ENCODE measurements at regions not wholly inside any gene's neighbourhood (a gene's known extent, or its start where the extent isn't known, plus 50 kb on each side); places are given as distances from the start of the nearest gene placed in this dataset.
"Not testable (repeated sequence)": the region's sequence is repeated elsewhere in the genome, so short reads cannot be mapped to it uniquely, and the experiment has no call there.

DNA sequence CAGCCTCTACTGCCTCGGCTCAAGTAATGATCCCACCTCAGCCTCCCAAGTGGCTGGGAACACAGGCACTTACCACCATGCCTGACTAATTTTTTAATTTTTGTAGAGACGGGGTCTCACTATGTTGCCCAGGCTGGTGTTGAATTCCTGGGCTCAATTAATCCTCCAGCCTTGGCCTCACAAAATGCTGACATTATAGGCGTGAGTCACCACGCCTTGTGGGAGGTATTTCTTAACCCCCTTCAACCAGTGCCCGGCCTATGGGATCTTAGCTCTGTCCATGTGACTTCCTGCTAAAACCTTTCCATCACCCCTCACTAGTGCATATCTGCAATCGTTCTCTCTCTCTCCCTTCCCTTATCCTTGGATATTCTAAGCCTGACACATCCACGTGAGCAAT lies 86.4 kb downstream of the FOXD2 start:
- H3K4me1 ChIP-seq (ENCODE audit: insufficient read depth, low read length): no peaks in the 10 kb centered on the region
- no peak overlapping the region for H3K27ac ChIP-seq (ENCODE audit: low read depth, low read length)
- H3K9ac ChIP-seq (ENCODE audit: low read length): no peak overlapping the region
- H3K36me3 ChIP-seq (ENCODE audit: insufficient read depth, low read length): no peaks in the 10 kb centered on the region
- no peaks in the 10 kb centered on the region for H3K27me3 ChIP-seq (ENCODE audit: control insufficient read depth in 1 of 2, insufficient read depth in 2 of 2, low read length in 2 of 2)
- H3K4me3 ChIP-seq (ENCODE audit: low read depth in 1 of 2, low read length in 2 of 2): no peak overlapping the region
- peaks cover 4% of the 10 kb centered on the region for H3K9me3 ChIP-seq (ENCODE audit: low read length)

DNA sequence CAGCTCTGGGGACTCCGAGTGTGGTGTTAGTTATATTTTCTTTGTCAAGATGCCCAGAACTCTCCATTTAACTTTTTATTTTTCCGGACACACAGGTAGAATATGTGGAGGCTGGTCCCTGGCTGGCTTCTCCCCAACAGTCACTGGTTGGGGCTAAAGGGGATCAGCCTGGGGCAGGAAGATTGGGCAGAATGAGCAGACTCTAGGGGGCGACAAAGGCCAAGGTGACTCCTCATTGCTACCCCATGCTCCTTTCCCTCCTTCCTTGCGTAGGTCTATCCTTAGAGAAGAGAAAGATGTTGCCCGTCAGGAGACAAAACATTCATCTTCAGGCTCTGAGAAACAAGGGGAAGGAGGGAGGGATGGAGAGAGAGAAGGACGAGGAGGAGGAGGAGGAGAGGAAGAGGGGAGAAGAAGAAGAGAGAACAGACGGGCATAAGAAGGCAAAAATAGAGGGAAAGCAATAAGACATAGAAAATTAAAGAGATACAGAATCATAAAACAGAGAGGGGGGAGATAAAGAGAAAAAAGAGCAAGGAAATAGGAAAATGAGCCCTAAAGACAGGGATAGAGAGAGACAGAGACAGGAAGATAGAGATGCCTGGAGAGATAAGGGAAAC lies 89.9 kb downstream of the FOXD2 start:
- H3K27me3 ChIP-seq (ENCODE audit: control insufficient read depth in 1 of 2, insufficient read depth in 2 of 2, low read length in 2 of 2): no peaks in the 10 kb centered on the region
- no peaks in the 10 kb centered on the region for H3K36me3 ChIP-seq (ENCODE audit: insufficient read depth, low read length)
- H3K9me3 ChIP-seq (ENCODE audit: low read length): peaks cover 10% of the 10 kb centered on the region
- no peak overlapping the region for H3K9ac ChIP-seq (ENCODE audit: low read length)
- H3K4me1 ChIP-seq (ENCODE audit: insufficient read depth, low read length): no peaks in the 10 kb centered on the region
- no peak overlapping the region for H3K4me3 ChIP-seq (ENCODE audit: low read depth in 1 of 2, low read length in 2 of 2)
- H3K27ac ChIP-seq (ENCODE audit: low read depth, low read length): no peak overlapping the region

DNA sequence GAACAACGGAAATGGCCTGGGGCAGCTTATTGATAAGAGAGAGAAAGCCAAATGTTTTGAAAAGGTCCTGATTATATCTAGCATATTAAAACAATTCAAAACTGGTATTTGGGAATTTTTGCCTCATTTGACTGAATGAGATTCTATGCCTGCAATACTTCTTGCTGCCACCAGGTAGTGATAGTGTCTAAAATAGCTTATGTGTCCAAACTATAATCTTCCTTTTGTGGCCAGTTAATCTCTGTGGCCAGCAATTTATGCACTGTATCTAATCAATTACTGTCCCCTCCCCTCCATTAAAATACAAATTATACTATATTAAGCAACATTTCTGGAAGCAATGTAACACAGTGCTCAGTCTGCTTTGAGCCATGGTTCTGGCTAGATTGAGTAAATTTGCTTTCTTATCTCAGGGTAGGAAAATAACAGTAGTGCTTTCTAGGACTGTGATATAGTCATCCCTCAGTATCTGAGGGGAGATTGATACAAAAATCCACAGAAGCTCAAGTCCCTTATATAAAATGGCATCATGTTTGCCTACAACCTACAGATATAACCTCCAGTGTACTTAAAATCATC lies 91.8 kb downstream of the FOXD2 start:
- Histone ChIP-seq H3K4me3 (ENCODE audit: low read depth in 1 of 2, low read length in 2 of 2) (no peak overlapping the region), H3K27ac (ENCODE audit: low read depth, low read length) (no peak overlapping the region), H3K27me3 (ENCODE audit: control insufficient read depth in 1 of 2, insufficient read depth in 2 of 2, low read length in 2 of 2) (no peaks in the 10 kb centered on the region)

DNA sequence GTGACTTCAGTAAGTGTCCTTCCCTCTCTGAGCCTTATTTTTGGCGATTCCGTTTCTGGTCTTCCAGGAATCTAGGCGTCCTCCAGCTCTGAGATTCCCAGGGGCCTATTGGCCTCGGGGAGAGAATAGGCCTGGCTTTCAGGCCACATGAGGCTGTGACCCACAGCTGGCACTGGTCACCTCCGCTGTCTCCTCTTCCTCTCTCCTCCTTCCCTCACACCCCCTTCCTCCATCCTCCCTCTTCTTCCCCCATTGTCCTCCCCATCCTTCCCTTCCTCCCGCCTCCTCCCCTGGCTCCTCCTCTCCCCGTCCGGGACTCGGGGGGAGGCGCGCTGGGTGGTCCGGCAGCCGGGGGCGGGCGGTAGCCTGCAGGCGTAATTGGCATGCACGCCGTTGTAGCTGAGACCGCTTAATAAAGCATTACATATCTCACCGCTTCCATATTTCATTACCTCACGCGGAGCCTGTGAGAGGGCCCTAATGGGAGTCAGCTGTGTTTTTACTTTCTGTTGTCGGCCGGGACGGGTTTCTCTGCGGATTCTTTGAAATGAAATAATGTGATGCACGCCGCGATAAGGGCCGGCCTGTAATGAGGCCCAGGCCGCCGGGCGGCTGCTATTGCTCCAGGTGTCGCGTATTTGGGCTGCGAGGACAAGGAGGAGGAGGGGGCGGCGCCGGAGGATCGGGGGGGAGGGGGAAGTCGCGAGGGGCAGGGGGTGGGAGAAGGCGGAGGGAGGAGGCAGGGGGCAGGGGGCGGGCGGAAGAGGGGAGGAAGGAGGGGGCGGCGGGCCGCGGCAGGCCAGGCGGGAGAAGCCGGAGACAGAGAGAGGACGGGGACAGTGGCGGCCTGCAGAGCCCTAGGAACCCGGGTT lies 95.3 kb downstream of the FOXD2 start:
- Histone ChIP-seq H3K4me1 (ENCODE audit: insufficient read depth, low read length) (no peaks in the 10 kb centered on the region), H3K9ac (ENCODE audit: low read length) (peak overlapping the region; percentile 6), H3K36me3 (ENCODE audit: insufficient read depth, low read length) (no peaks in the 10 kb centered on the region), H3K27me3 (ENCODE audit: control insufficient read depth in 1 of 2, insufficient read depth in 2 of 2, low read length in 2 of 2) (no peaks in the 10 kb centered on the region), H3K9me3 (ENCODE audit: low read length) (peaks cover 10% of the 10 kb centered on the region), H3K27ac (ENCODE audit: low read depth, low read length) (no peak overlapping the region), H3K4me3 (ENCODE audit: low read depth in 1 of 2, low read length in 2 of 2) (peak overlapping the region; percentile 52 to 63)

More for the DNA sequence above, 91.8 kb downstream of the FOXD2 start:
- no peaks in the 10 kb centered on the region for H3K36me3 ChIP-seq (ENCODE audit: insufficient read depth, low read length)
- no peak overlapping the region for H3K9ac ChIP-seq (ENCODE audit: low read length)
- no peaks in the 10 kb centered on the region for H3K4me1 ChIP-seq (ENCODE audit: insufficient read depth, low read length)
- peaks cover 10% of the 10 kb centered on the region for H3K9me3 ChIP-seq (ENCODE audit: low read length)

- no peak overlapping the region for H3K9ac ChIP-seq (ENCODE audit: low read length)
- no peaks in the 10 kb centered on the region for H3K4me1 ChIP-seq (ENCODE audit: insufficient read depth, low read length)
- no peak overlapping the region for H3K27ac ChIP-seq (ENCODE audit: low read depth, low read length)
- H3K9me3 ChIP-seq (ENCODE audit: low read length): peaks cover 10% of the 10 kb centered on the region
- H3K36me3 ChIP-seq (ENCODE audit: insufficient read depth, low read length): no peaks in the 10 kb centered on the region
- H3K4me3 ChIP-seq (ENCODE audit: low read depth in 1 of 2, low read length in 2 of 2): no peak overlapping the region
- no peaks in the 10 kb centered on the region for H3K27me3 ChIP-seq (ENCODE audit: control insufficient read depth in 1 of 2, insufficient read depth in 2 of 2, low read length in 2 of 2)
These were observed 96.0 kb downstream of the FOXD2 start for GRCh38 chr1:47533793-47534328.

DNA sequence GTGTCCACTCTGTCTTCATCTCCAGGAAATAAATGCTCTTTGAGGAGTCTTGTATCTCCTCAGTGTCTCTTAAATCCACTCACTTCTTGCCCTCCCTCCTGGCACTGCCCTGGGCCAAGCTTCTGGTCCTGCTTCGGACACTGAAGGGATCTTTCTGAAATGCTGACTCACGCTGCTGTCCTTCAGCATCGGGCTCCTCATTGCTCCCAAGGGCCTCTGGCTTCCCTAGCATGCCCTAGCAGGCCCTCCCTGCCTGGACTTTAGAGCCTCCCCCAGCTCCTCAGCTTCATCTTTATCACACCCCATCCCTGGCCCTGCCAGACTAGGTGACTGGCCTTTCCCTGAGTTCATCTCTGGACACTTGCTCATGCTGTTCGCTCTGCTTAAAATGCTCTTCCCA lies 96.6 kb downstream of the FOXD2 start:
- Histone ChIP-seq H3K4me1 (ENCODE audit: insufficient read depth, low read length) (no peaks in the 10 kb centered on the region), H3K9ac (ENCODE audit: low read length) (no peak overlapping the region), H3K9me3 (ENCODE audit: low read length) (peaks cover 4% of the 10 kb centered on the region), H3K27ac (ENCODE audit: low read depth, low read length) (no peak overlapping the region), H3K27me3 (ENCODE audit: control insufficient read depth in 1 of 2, insufficient read depth in 2 of 2, low read length in 2 of 2) (no peaks in the 10 kb centered on the region), H3K36me3 (ENCODE audit: insufficient read depth, low read length) (no peaks in the 10 kb centered on the region), H3K4me3 (ENCODE audit: low read depth in 1 of 2, low read length in 2 of 2) (no peak overlapping the region)

DNA sequence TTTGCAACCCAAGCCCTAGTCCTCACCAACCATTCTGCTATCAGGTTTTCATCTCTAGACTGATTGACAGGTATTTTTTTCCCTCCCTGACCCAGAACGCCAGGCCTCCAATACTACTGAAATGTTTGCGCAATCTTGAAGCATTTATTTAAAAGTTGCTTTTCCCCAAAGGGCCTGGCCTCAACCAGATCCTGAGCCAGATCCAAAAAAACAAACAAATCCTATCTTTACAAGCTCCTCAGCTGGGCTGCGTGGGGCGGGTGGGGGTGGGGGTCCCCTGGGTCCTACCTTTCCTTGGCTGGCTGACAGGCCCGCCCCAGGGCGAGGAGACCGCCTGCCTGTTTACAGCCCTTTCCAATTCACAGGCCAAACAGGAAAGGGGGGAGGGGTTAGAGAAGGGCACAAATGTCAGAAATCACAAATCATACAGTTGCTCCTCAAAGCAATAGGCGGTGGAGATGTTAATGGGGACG lies 98.8 kb downstream of the FOXD2 start:
- Histone ChIP-seq H3K4me1 (ENCODE audit: insufficient read depth, low read length) (no peaks in the 10 kb centered on the region), H3K36me3 (ENCODE audit: insufficient read depth, low read length) (no peaks in the 10 kb centered on the region), H3K27ac (ENCODE audit: low read depth, low read length) (no peak overlapping the region), H3K9me3 (ENCODE audit: low read length) (no peaks in the 10 kb centered on the region), H3K27me3 (ENCODE audit: control insufficient read depth in 1 of 2, insufficient read depth in 2 of 2, low read length in 2 of 2) (no peaks in the 10 kb centered on the region), H3K4me3 (ENCODE audit: low read depth in 1 of 2, low read length in 2 of 2) (no peak overlapping the region), H3K9ac (ENCODE audit: low read length) (no peak overlapping the region)

- no peak overlapping the region for H3K4me3 ChIP-seq (ENCODE audit: low read depth in 1 of 2, low read length in 2 of 2)
- H3K27me3 ChIP-seq (ENCODE audit: control insufficient read depth in 1 of 2, insufficient read depth in 2 of 2, low read length in 2 of 2): no peaks in the 10 kb centered on the region
- H3K9ac ChIP-seq (ENCODE audit: low read length): no peak overlapping the region
- no peaks in the 10 kb centered on the region for H3K4me1 ChIP-seq (ENCODE audit: insufficient read depth, low read length)
- no peak overlapping the region for H3K27ac ChIP-seq (ENCODE audit: low read depth, low read length)
- no peaks in the 10 kb centered on the region for H3K9me3 ChIP-seq (ENCODE audit: low read length)
- no peaks in the 10 kb centered on the region for H3K36me3 ChIP-seq (ENCODE audit: insufficient read depth, low read length)
These were observed 99.4 kb downstream of the FOXD2 start for GRCh38 chr1:47537268-47537667.

- Histone ChIP-seq H3K4me3 (ENCODE audit: low read depth in 1 of 2, low read length in 2 of 2) (no peak overlapping the region), H3K27me3 (ENCODE audit: control insufficient read depth in 1 of 2, insufficient read depth in 2 of 2, low read length in 2 of 2) (no peaks in the 10 kb centered on the region), H3K9ac (ENCODE audit: low read length) (no peak overlapping the region), H3K9me3 (ENCODE audit: low read length) (no peaks in the 10 kb centered on the region), H3K27ac (ENCODE audit: low read depth, low read length) (no peak overlapping the region), H3K4me1 (ENCODE audit: insufficient read depth, low read length) (no peaks in the 10 kb centered on the region), H3K36me3 (ENCODE audit: insufficient read depth, low read length) (no peaks in the 10 kb centered on the region)
These were observed 100.1 kb downstream of the FOXD2 start for GRCh38 chr1:47537966-47538365.

GRCh38 chr1:47538530-47538929 lies 100.7 kb downstream of the FOXD2 start:
- H3K27ac ChIP-seq (ENCODE audit: low read depth, low read length); H3K4me3 ChIP-seq (ENCODE audit: low read depth in 1 of 2, low read length in 2 of 2); H3K27me3 ChIP-seq (ENCODE audit: control insufficient read depth in 1 of 2, insufficient read depth in 2 of 2, low read length in 2 of 2); H3K4me1 ChIP-seq (ENCODE audit: insufficient read depth, low read length); H3K36me3 ChIP-seq (ENCODE audit: insufficient read depth, low read length); H3K9ac ChIP-seq (ENCODE audit: low read length); H3K9me3 ChIP-seq (ENCODE audit: low read length): not testable (repeated sequence)

- H3K27ac ChIP-seq (ENCODE audit: low read depth, low read length); H3K4me1 ChIP-seq (ENCODE audit: insufficient read depth, low read length); H3K9me3 ChIP-seq (ENCODE audit: low read length); H3K9ac ChIP-seq (ENCODE audit: low read length); H3K36me3 ChIP-seq (ENCODE audit: insufficient read depth, low read length); H3K27me3 ChIP-seq (ENCODE audit: control insufficient read depth in 1 of 2, insufficient read depth in 2 of 2, low read length in 2 of 2); H3K4me3 ChIP-seq (ENCODE audit: low read depth in 1 of 2, low read length in 2 of 2): not testable (repeated sequence)
These were observed 103.9 kb downstream of the FOXD2 start for GRCh38 chr1:47541705-47542104.

Data from muscle layer of colon (tissue), 2 donors.